ENCODE measurements at regions not wholly inside any gene's neighbourhood (a gene's known extent, or its start where the extent isn't known, plus 50 kb on each side); places are given as distances from the start of the nearest gene placed in this dataset.

- TF ChIP-seq CTCF (IDR thresholded peaks at IDR 0.05; ENCODE audit: low read depth, low read length) = no peak
- Histone ChIP-seq H3K9me3 (ENCODE audit: severe bottlenecking) (no peaks in the 10 kb centered on the region), H3K36me3 (no peaks in the 10 kb centered on the region), H3K27ac (no peak overlapping the region), H3K4me3 (ENCODE audit: low read depth, low read length) (no peak overlapping the region), H3K27me3 (ENCODE audit: insufficient read depth, low read depth, severe bottlenecking) (no peaks in the 10 kb centered on the region)
- no peak for DNase-seq
Measured at GRCh38 chr4:97330917-97331316, 812.4 kb downstream of the STPG2 start.

GRCh38 chr4:97334348-97334747 lies 808.9 kb downstream of the STPG2 start:
- no peak overlapping the region for H3K4me3 ChIP-seq (ENCODE audit: low read depth, low read length)
- TF ChIP-seq CTCF (IDR thresholded peaks at IDR 0.05; ENCODE audit: low read depth, low read length) = no peak
- H3K36me3 ChIP-seq = no peaks in the 10 kb centered on the region
- DNase-seq = no peak
- H3K27ac ChIP-seq = no peak overlapping the region
- no peaks in the 10 kb centered on the region for H3K9me3 ChIP-seq (ENCODE audit: severe bottlenecking)
- no peaks in the 10 kb centered on the region for H3K27me3 ChIP-seq (ENCODE audit: insufficient read depth, low read depth, severe bottlenecking)

- H3K4me3 ChIP-seq (ENCODE audit: low read depth, low read length) = no peak overlapping the region
- H3K27me3 ChIP-seq (ENCODE audit: insufficient read depth, low read depth, severe bottlenecking) = no peaks in the 10 kb centered on the region
Measured at GRCh38 chr4:97349468-97350186, 793.6 kb downstream of the STPG2 start.

GRCh38 chr4:97353876-97354275 lies 789.4 kb downstream of the STPG2 start:
- no peak for DNase-seq
- TF ChIP-seq CTCF (IDR thresholded peaks at IDR 0.05; ENCODE audit: low read depth, low read length) = no peak
- no peaks in the 10 kb centered on the region for H3K27me3 ChIP-seq (ENCODE audit: insufficient read depth, low read depth, severe bottlenecking)
- H3K36me3 ChIP-seq = no peaks in the 10 kb centered on the region
- H3K27ac ChIP-seq = no peak overlapping the region
- peaks cover 5% of the 10 kb centered on the region for H3K9me3 ChIP-seq (ENCODE audit: severe bottlenecking)
- no peak overlapping the region for H3K4me3 ChIP-seq (ENCODE audit: low read depth, low read length)

More at GRCh38 chr4:97349468-97350186, 793.6 kb downstream of the STPG2 start:
- no peaks in the 10 kb centered on the region for H3K36me3 ChIP-seq
- H3K9me3 ChIP-seq (ENCODE audit: severe bottlenecking) = peaks cover 2% of the 10 kb centered on the region
- TF ChIP-seq CTCF (IDR thresholded peaks at IDR 0.05; ENCODE audit: low read depth, low read length) = no peak
- DNase-seq = no peak
- H3K27ac ChIP-seq = no peak overlapping the region

GRCh38 chr4:97359826-97360225 lies 783.5 kb downstream of the STPG2 start:
- no peaks in the 10 kb centered on the region for H3K36me3 ChIP-seq
- H3K4me3 ChIP-seq (ENCODE audit: low read depth, low read length) = no peak overlapping the region
- DNase-seq = no peak
- no peaks in the 10 kb centered on the region for H3K27me3 ChIP-seq (ENCODE audit: insufficient read depth, low read depth, severe bottlenecking)
- no peak for TF ChIP-seq CTCF (IDR thresholded peaks at IDR 0.05; ENCODE audit: low read depth, low read length)
- H3K9me3 ChIP-seq (ENCODE audit: severe bottlenecking) = peaks cover 11% of the 10 kb centered on the region
- no peak overlapping the region for H3K27ac ChIP-seq

- TF ChIP-seq CTCF (IDR thresholded peaks at IDR 0.05; ENCODE audit: low read depth, low read length) = no peak
- H3K27me3 ChIP-seq (ENCODE audit: insufficient read depth, low read depth, severe bottlenecking) = no peaks in the 10 kb centered on the region
Measured at GRCh38 chr4:97360733-97361132, 782.5 kb downstream of the STPG2 start.

More at GRCh38 chr4:97360733-97361132, 782.5 kb downstream of the STPG2 start:
- Histone ChIP-seq H3K4me3 (ENCODE audit: low read depth, low read length) (no peak overlapping the region), H3K36me3 (no peaks in the 10 kb centered on the region), H3K9me3 (ENCODE audit: severe bottlenecking) (peaks cover 11% of the 10 kb centered on the region), H3K27ac (no peak overlapping the region)
- DNase-seq = no peak

All from WERI-Rb-1 (cell line).